ENCODE measurements at regions not wholly inside any gene's neighbourhood (a gene's known extent, or its start where the extent isn't known, plus 50 kb on each side); places are given as distances from the start of the nearest gene placed in this dataset.

GRCh38 chr13:40232311-40233040 is 434.0 kb downstream of the FOXO1 start:
- CTCF ChIA-PET: no interaction called here
- Mint-ChIP-seq H3K27me3 (ENCODE audit: unreplicated experiment) (no peaks in the 10 kb centered on the region), H3K27ac (ENCODE audit: unreplicated experiment) (no peak overlapping the region), H3K4me3 (ENCODE audit: low read depth, unreplicated experiment) (no peak overlapping the region), H3K36me3 (ENCODE audit: insufficient read depth, unreplicated experiment) (no peaks in the 10 kb centered on the region), H3K4me1 (ENCODE audit: low read depth, unreplicated experiment) (no peaks in the 10 kb centered on the region), H3K9me3 (ENCODE audit: low read depth, unreplicated experiment) (peaks cover 3% of the 10 kb centered on the region)
- TF ChIP-seq, protein P1, sequence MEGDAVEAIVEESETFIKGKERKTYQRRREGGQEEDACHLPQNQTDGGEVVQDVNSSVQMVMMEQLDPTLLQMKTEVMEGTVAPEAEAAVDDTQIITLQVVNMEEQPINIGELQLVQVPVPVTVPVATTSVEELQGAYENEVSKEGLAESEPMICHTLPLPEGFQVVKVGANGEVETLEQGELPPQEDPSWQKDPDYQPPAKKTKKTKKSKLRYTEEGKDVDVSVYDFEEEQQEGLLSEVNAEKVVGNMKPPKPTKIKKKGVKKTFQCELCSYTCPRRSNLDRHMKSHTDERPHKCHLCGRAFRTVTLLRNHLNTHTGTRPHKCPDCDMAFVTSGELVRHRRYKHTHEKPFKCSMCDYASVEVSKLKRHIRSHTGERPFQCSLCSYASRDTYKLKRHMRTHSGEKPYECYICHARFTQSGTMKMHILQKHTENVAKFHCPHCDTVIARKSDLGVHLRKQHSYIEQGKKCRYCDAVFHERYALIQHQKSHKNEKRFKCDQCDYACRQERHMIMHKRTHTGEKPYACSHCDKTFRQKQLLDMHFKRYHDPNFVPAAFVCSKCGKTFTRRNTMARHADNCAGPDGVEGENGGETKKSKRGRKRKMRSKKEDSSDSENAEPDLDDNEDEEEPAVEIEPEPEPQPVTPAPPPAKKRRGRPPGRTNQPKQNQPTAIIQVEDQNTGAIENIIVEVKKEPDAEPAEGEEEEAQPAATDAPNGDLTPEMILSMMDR (IDR thresholded peaks at IDR 0.05; ENCODE audit: unreplicated experiment): no peak
- no peak for DNase-seq
- intact Hi-C loops (cut with micrococcal nuclease; ENCODE audit: unreplicated experiment): no loop called here
- BruUV-seq (replicated peaks): no TSS peak

- Mint-ChIP-seq H3K9me3 (ENCODE audit: low read depth, unreplicated experiment) (peaks cover 3% of the 10 kb centered on the region), H3K36me3 (ENCODE audit: insufficient read depth, unreplicated experiment) (no peaks in the 10 kb centered on the region), H3K4me1 (ENCODE audit: low read depth, unreplicated experiment) (no peaks in the 10 kb centered on the region), H3K27me3 (ENCODE audit: unreplicated experiment) (no peaks in the 10 kb centered on the region), H3K4me3 (ENCODE audit: low read depth, unreplicated experiment) (no peak overlapping the region), H3K27ac (ENCODE audit: unreplicated experiment) (no peak overlapping the region)
- TF ChIP-seq, protein P1 (IDR thresholded peaks at IDR 0.05; ENCODE audit: unreplicated experiment): no peak
- no peak for DNase-seq
- BruUV-seq (replicated peaks): no TSS peak
- intact Hi-C loops (cut with micrococcal nuclease; ENCODE audit: unreplicated experiment): no loop called here
- CTCF ChIA-PET: no interaction called here
Measured at GRCh38 chr13:40233731-40234195, 432.7 kb downstream of the FOXO1 start.

DNA sequence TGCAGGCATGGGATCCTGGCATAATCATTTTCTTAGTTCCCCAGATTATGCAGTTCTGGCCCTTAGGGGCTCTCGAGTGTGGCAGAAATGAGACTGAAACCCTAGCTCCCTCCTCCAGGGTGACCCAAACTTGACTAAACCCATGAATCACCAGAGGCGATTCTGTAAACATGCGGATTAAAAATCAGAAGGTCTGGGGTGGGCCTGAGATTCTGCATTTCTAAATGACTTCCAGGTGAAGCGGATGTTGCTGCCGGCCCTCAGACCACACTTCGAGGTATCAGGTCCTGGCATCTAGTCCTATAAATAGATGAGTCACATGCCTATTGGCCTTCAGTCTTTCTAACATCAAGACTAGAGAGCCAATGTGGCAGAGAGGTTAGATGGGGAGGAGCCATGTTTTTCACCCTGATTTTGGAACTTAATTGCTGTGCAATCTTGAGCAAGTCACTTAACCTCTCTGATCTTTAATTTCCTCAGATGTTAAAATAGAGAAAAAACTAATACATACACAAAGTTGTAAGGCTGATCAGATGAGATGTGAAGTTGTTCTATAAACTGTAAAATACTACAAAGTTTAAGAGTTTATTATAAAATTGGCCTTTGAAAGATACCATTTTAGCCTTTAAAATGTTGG is 431.2 kb downstream of the FOXO1 start:
- DNase-seq: no peak
- no peaks in the 10 kb centered on the region for H3K27me3 Mint-ChIP-seq (ENCODE audit: unreplicated experiment)
- H3K4me3 Mint-ChIP-seq (ENCODE audit: low read depth, unreplicated experiment): no peak overlapping the region
- no peaks in the 10 kb centered on the region for H3K9me3 Mint-ChIP-seq (ENCODE audit: low read depth, unreplicated experiment)
- CTCF ChIA-PET: interaction anchor here (0.7 kb wide), 1 partner anchor 1892 kb away, joined by 6 read pairs; no protein-coding TSS in a partner anchor
- H3K27ac Mint-ChIP-seq (ENCODE audit: unreplicated experiment): no peak overlapping the region
- BruUV-seq (replicated peaks): no TSS peak
- H3K36me3 Mint-ChIP-seq (ENCODE audit: insufficient read depth, unreplicated experiment): no peaks in the 10 kb centered on the region
- no peaks in the 10 kb centered on the region for H3K4me1 Mint-ChIP-seq (ENCODE audit: low read depth, unreplicated experiment)
- TF ChIP-seq, protein P1 (IDR thresholded peaks at IDR 0.05; ENCODE audit: unreplicated experiment): no peak
- intact Hi-C loops (cut with micrococcal nuclease; ENCODE audit: unreplicated experiment): no loop called here

GRCh38 chr13:40236566-40237168 is 429.8 kb downstream of the FOXO1 start:
- DNase-seq: no peak
- Mint-ChIP-seq H3K4me1 (ENCODE audit: low read depth, unreplicated experiment) (no peaks in the 10 kb centered on the region), H3K9me3 (ENCODE audit: low read depth, unreplicated experiment) (no peaks in the 10 kb centered on the region), H3K27ac (ENCODE audit: unreplicated experiment) (no peak overlapping the region), H3K36me3 (ENCODE audit: insufficient read depth, unreplicated experiment) (no peaks in the 10 kb centered on the region), H3K4me3 (ENCODE audit: low read depth, unreplicated experiment) (no peak overlapping the region), H3K27me3 (ENCODE audit: unreplicated experiment) (no peaks in the 10 kb centered on the region)
- TF ChIP-seq, protein P1 (IDR thresholded peaks at IDR 0.05; ENCODE audit: unreplicated experiment): no peak
- intact Hi-C loops (cut with micrococcal nuclease; ENCODE audit: unreplicated experiment): no loop called here
- CTCF ChIA-PET: interaction anchor here (0.6 kb wide), 1 partner anchor 447 kb away, joined by 3 read pairs; no protein-coding TSS in a partner anchor
- no TSS peak for BruUV-seq (replicated peaks)

Data from Calu3 (cell line).